ENCODE measurements at regions not wholly inside any gene's neighbourhood (a gene's known extent, or its start where the extent isn't known, plus 50 kb on each side); places are given as distances from the start of the nearest gene placed in this dataset.

GRCh38 chr12:124405592-124405991, 110.7 kb downstream of the RFLNA start:
- H3K4me3 ChIP-seq (ENCODE audit: low read depth, low read length): no peak overlapping the region
- no peak for DNase-seq (ENCODE audit: low read depth)

GRCh38 chr12:124405151-124405550, 110.3 kb downstream of the RFLNA start:
- DNase-seq (ENCODE audit: low read depth): no peak

GRCh38 chr12:124404162-124404784, 109.4 kb downstream of the RFLNA start:
- H3K4me3 ChIP-seq (ENCODE audit: low read depth, low read length): no peak overlapping the region
- DNase-seq (ENCODE audit: low read depth): no peak

More at GRCh38 chr12:124405151-124405550, 110.3 kb downstream of the RFLNA start:
- no peak overlapping the region for H3K4me3 ChIP-seq (ENCODE audit: low read depth, low read length)

- no peak overlapping the region for H3K4me3 ChIP-seq (ENCODE audit: low read depth, low read length)
Observed at GRCh38 chr12:124403273-124403672, 108.4 kb downstream of the RFLNA start.

GRCh38 chr12:124402248-124403066, 107.6 kb downstream of the RFLNA start:
- no peak overlapping the region for H3K4me3 ChIP-seq (ENCODE audit: low read depth, low read length)
- DNase-seq (ENCODE audit: low read depth): no peak

More at GRCh38 chr12:124403273-124403672, 108.4 kb downstream of the RFLNA start:
- DNase-seq (ENCODE audit: low read depth): no peak

- no peak overlapping the region for H3K4me3 ChIP-seq (ENCODE audit: low read depth, low read length)
- no peak for DNase-seq (ENCODE audit: low read depth)
Observed at GRCh38 chr12:124401704-124402221, 106.9 kb downstream of the RFLNA start.

- no peak for DNase-seq (ENCODE audit: low read depth)
- H3K4me3 ChIP-seq (ENCODE audit: low read depth, low read length): no peak overlapping the region
Observed at GRCh38 chr12:124400124-124400523, 105.2 kb downstream of the RFLNA start.

- H3K4me3 ChIP-seq (ENCODE audit: low read depth, low read length): no peak overlapping the region
- no peak for DNase-seq (ENCODE audit: low read depth)
Observed at GRCh38 chr12:124399622-124400021, 104.7 kb downstream of the RFLNA start.

- H3K4me3 ChIP-seq (ENCODE audit: low read depth, low read length): no peak overlapping the region
- DNase-seq (ENCODE audit: low read depth): no peak
Observed at GRCh38 chr12:124398578-124399227, 103.8 kb downstream of the RFLNA start.

GRCh38 chr12:124397807-124398577, 103.1 kb downstream of the RFLNA start:
- H3K4me3 ChIP-seq (ENCODE audit: low read depth, low read length): no peak overlapping the region
- DNase-seq (ENCODE audit: low read depth): no peak

GRCh38 chr12:124397399-124397679, 102.4 kb downstream of the RFLNA start:
- no peak overlapping the region for H3K4me3 ChIP-seq (ENCODE audit: low read depth, low read length)
- no peak for DNase-seq (ENCODE audit: low read depth)

- DNase-seq (ENCODE audit: low read depth): no peak
Observed at GRCh38 chr12:124396544-124397398, 101.9 kb downstream of the RFLNA start.

GRCh38 chr12:124395986-124396385, 101.1 kb downstream of the RFLNA start:
- DNase-seq (ENCODE audit: low read depth): no peak
- no peak overlapping the region for H3K4me3 ChIP-seq (ENCODE audit: low read depth, low read length)

More at GRCh38 chr12:124396544-124397398, 101.9 kb downstream of the RFLNA start:
- no peak overlapping the region for H3K4me3 ChIP-seq (ENCODE audit: low read depth, low read length)

- no peak for DNase-seq (ENCODE audit: low read depth)
- H3K4me3 ChIP-seq (ENCODE audit: low read depth, low read length): no peak overlapping the region
Observed at GRCh38 chr12:124395284-124395752, 100.4 kb downstream of the RFLNA start.

- DNase-seq (ENCODE audit: low read depth): no peak
- H3K4me3 ChIP-seq (ENCODE audit: low read depth, low read length): no peak overlapping the region
Observed at GRCh38 chr12:124394462-124395128, 99.7 kb downstream of the RFLNA start.

GRCh38 chr12:124393831-124394230, 98.9 kb downstream of the RFLNA start:
- no peak for DNase-seq (ENCODE audit: low read depth)
- no peak overlapping the region for H3K4me3 ChIP-seq (ENCODE audit: low read depth, low read length)

- no peak overlapping the region for H3K4me3 ChIP-seq (ENCODE audit: low read depth, low read length)
- DNase-seq (ENCODE audit: low read depth): no peak
Observed at GRCh38 chr12:124393414-124393790, 98.5 kb downstream of the RFLNA start.
